ENCODE measurements at regions not wholly inside any gene's neighbourhood (a gene's known extent, or its start where the extent isn't known, plus 50 kb on each side); places are given as distances from the start of the nearest gene placed in this dataset.

GRCh38 chr10:63773106-63773505 lies 251.9 kb downstream of the REEP3 start:
- TF ChIP-seq, protein P1, sequence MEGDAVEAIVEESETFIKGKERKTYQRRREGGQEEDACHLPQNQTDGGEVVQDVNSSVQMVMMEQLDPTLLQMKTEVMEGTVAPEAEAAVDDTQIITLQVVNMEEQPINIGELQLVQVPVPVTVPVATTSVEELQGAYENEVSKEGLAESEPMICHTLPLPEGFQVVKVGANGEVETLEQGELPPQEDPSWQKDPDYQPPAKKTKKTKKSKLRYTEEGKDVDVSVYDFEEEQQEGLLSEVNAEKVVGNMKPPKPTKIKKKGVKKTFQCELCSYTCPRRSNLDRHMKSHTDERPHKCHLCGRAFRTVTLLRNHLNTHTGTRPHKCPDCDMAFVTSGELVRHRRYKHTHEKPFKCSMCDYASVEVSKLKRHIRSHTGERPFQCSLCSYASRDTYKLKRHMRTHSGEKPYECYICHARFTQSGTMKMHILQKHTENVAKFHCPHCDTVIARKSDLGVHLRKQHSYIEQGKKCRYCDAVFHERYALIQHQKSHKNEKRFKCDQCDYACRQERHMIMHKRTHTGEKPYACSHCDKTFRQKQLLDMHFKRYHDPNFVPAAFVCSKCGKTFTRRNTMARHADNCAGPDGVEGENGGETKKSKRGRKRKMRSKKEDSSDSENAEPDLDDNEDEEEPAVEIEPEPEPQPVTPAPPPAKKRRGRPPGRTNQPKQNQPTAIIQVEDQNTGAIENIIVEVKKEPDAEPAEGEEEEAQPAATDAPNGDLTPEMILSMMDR (IDR thresholded peaks at IDR 0.05; ENCODE audit: insufficient read depth, low read depth, low read length), result no peak
- no peak overlapping the region for H3K4me3 ChIP-seq (ENCODE audit: low read depth, low read length)
- no peak for DNase-seq (ENCODE audit: low read depth)

DNA sequence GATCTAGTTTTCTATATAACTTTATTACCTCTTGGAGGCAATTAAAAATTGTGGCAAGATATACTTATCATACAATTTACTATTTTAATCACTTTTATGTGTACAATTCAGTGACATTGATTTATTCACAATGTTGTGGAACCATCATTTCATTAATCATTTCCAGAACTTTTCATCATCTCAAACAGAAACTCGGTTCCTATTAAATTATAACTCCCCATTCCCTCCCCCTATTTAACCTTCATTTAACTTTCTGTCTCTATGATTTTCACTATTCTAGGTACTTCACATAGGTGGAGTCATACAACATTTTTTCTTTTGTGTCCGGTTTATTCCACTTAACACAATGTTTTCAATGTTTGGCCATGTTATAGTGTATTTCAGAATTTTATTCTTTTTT lies 252.8 kb downstream of the REEP3 start:
- H3K4me3 ChIP-seq (ENCODE audit: low read depth, low read length), result no peak overlapping the region
- TF ChIP-seq, protein P1 (IDR thresholded peaks at IDR 0.05; ENCODE audit: insufficient read depth, low read depth, low read length), result no peak
- no peak for DNase-seq (ENCODE audit: low read depth)

DNA sequence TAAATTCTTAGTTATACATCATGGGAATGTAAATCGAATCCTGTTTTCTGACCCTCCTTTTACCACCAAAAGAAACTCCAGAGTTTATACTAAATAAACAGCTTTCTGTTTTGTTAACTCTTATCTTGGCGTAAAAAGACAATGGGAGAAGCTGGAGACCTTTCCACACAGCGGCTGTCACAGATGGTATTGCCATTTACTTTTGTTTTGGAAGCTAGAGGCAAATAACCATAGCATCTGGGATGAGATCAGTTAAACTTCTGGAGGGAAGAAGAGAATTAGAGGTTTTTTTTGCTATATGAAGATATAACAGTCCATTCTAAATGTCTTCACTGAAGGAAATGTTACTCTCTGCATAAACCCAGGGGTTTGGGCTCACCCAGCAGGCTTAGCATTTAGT lies 258.9 kb downstream of the REEP3 start:
- DNase-seq (ENCODE audit: low read depth), result no peak
- H3K4me3 ChIP-seq (ENCODE audit: low read depth, low read length), result no peak overlapping the region
- TF ChIP-seq, protein P1 (IDR thresholded peaks at IDR 0.05; ENCODE audit: insufficient read depth, low read depth, low read length), result no peak

GRCh38 chr10:63781226-63781625 lies 260.0 kb downstream of the REEP3 start:
- no peak for DNase-seq (ENCODE audit: low read depth)
- H3K4me3 ChIP-seq (ENCODE audit: low read depth, low read length), result no peak overlapping the region
- TF ChIP-seq, protein P1 (IDR thresholded peaks at IDR 0.05; ENCODE audit: insufficient read depth, low read depth, low read length), result no peak

GRCh38 chr10:63783882-63784281 lies 262.7 kb downstream of the REEP3 start:
- TF ChIP-seq, protein P1 (IDR thresholded peaks at IDR 0.05; ENCODE audit: insufficient read depth, low read depth, low read length), result no peak
- no peak overlapping the region for H3K4me3 ChIP-seq (ENCODE audit: low read depth, low read length)
- no peak for DNase-seq (ENCODE audit: low read depth)

GRCh38 chr10:63788152-63788821 lies 267.1 kb downstream of the REEP3 start:
- no peak overlapping the region for H3K4me3 ChIP-seq (ENCODE audit: low read depth, low read length)
- DNase-seq (ENCODE audit: low read depth), result no peak
- TF ChIP-seq, protein P1 (IDR thresholded peaks at IDR 0.05; ENCODE audit: insufficient read depth, low read depth, low read length), result no peak
